Lung microvascular endothelial cell (primary cell): ENCODE measurements at regions not wholly inside any gene's neighbourhood (a gene's known extent, or its start where the extent isn't known, plus 50 kb on each side); places are given as distances from the start of the nearest gene placed in this dataset.

Experiments used
- DNase-seq, 2 donors: peaks; one replicate each; pipeline versions ENCODE4 v3.0.0 to v3.0.0-alpha.2; 2010; ENCODE audit warnings: low read depth in 2 of 2

GRCh38 chr6:170114956-170115855, 175.7 kb downstream of the DLL1 start:
- DNase-seq: no peak

- DNase-seq: no peak
Measured at GRCh38 chr6:170114187-170114945, 176.5 kb downstream of the DLL1 start.

GRCh38 chr6:170113141-170113540, 177.7 kb downstream of the DLL1 start:
- no peak for DNase-seq

GRCh38 chr6:170112583-170112860, 178.4 kb downstream of the DLL1 start:
- no peak for DNase-seq

GRCh38 chr6:170111816-170112582, 178.9 kb downstream of the DLL1 start:
- no peak for DNase-seq

- no peak for DNase-seq
Measured at GRCh38 chr6:170111141-170111664, 179.7 kb downstream of the DLL1 start.

- DNase-seq: no peak
Measured at GRCh38 chr6:170110201-170111140, 180.4 kb downstream of the DLL1 start.

GRCh38 chr6:170108890-170109587, 181.8 kb downstream of the DLL1 start:
- DNase-seq: no peak

GRCh38 chr6:170108456-170108855, 182.4 kb downstream of the DLL1 start:
- no peak for DNase-seq

- no peak for DNase-seq
Measured at GRCh38 chr6:170107606-170108222, 183.2 kb downstream of the DLL1 start.

- DNase-seq: no peak
Measured at GRCh38 chr6:170106906-170107525, 183.9 kb downstream of the DLL1 start.

- DNase-seq: no peak
Measured at GRCh38 chr6:170102582-170103481, 188.0 kb downstream of the DLL1 start.

- DNase-seq: no peak
Measured at GRCh38 chr6:170102038-170102437, 188.8 kb downstream of the DLL1 start.

- DNase-seq: no peak
Measured at GRCh38 chr6:170101281-170102035, 189.4 kb downstream of the DLL1 start.

GRCh38 chr6:170100046-170100445, 190.8 kb downstream of the DLL1 start:
- no peak for DNase-seq

- no peak for DNase-seq
Measured at GRCh38 chr6:170099387-170099786, 191.5 kb downstream of the DLL1 start.

GRCh38 chr6:170098428-170099170, 192.3 kb downstream of the DLL1 start:
- no peak for DNase-seq
